ENCODE measurements at regions not wholly inside any gene's neighbourhood (a gene's known extent, or its start where the extent isn't known, plus 50 kb on each side); places are given as distances from the start of the nearest gene placed in this dataset.

DNA sequence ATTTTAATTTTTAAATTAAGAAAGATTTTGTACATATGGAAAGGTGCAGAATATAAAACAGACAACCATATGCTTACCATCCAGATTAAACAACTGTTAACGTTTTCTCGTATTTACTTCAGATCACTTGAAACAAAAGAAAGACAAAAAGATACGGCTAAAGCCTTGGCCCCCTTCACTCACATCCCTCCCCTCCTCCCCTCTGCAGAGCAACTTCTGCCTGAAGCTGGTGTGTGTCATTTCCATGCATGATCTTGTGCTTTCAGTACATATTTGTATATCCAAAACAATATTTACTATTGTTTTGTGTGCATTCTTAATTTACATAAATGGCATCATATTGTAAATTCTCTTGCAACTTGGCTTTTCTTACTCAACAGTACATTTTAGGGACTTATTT lies 68.5 kb upstream of the ANKRD1 start:
- DNase-seq (ENCODE audit: low read depth): no peak
- TF ChIP-seq, protein P1, sequence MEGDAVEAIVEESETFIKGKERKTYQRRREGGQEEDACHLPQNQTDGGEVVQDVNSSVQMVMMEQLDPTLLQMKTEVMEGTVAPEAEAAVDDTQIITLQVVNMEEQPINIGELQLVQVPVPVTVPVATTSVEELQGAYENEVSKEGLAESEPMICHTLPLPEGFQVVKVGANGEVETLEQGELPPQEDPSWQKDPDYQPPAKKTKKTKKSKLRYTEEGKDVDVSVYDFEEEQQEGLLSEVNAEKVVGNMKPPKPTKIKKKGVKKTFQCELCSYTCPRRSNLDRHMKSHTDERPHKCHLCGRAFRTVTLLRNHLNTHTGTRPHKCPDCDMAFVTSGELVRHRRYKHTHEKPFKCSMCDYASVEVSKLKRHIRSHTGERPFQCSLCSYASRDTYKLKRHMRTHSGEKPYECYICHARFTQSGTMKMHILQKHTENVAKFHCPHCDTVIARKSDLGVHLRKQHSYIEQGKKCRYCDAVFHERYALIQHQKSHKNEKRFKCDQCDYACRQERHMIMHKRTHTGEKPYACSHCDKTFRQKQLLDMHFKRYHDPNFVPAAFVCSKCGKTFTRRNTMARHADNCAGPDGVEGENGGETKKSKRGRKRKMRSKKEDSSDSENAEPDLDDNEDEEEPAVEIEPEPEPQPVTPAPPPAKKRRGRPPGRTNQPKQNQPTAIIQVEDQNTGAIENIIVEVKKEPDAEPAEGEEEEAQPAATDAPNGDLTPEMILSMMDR (IDR thresholded peaks at IDR 0.05; ENCODE audit: low read depth, low read length, missing control alignments): no peak
- H3K4me3 ChIP-seq (ENCODE audit: low read depth, low read length): no peak overlapping the region
- in situ Hi-C loops (cut with HindIII; ENCODE audit: low sequenced_read_pairs): no loop called here

DNA sequence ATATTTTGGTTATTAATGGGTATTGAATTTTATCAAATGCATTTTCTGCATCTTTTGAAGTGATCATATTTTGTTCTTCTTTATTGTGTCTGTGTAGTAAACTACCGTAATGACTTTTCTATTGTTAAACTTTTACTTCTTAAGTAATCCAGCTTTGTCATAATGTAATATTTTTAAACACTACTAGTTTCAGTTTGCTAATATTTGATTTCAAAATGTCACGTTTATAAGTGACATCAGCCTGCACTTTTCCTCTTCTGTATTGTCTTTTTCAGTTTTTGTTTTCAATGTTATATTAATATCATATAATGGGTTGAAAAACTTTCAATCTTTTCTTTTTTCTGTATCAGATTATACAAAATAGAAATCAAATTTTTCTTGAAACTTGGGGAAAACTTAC lies 71.6 kb upstream of the ANKRD1 start:
- TF ChIP-seq, protein P1 (IDR thresholded peaks at IDR 0.05; ENCODE audit: low read depth, low read length, missing control alignments): no peak
- in situ Hi-C loops (cut with HindIII; ENCODE audit: low sequenced_read_pairs): no loop called here
- no peak for DNase-seq (ENCODE audit: low read depth)
- no peak overlapping the region for H3K4me3 ChIP-seq (ENCODE audit: low read depth, low read length)

DNA sequence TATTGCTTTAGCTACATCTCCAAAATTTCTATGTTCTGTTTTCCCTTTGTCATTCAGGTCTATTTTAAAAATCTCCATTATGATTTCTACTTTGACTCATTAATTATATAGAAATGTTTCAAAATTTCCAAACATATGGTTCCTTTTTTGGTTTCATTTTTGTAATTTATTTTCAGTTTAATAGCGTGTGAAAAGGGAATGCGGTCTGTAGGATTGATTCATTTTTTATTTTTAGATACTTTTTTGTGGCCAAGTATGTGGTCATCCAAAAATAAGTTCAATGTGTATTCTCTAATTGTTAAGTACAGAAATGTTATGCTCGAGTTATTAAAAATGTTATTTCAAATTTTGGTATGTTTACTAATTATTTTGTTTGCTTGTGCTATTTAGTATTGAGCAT lies 72.5 kb upstream of the ANKRD1 start:
- no peak overlapping the region for H3K4me3 ChIP-seq (ENCODE audit: low read depth, low read length)
- DNase-seq (ENCODE audit: low read depth): no peak
- in situ Hi-C loops (cut with HindIII; ENCODE audit: low sequenced_read_pairs): no loop called here
- TF ChIP-seq, protein P1 (IDR thresholded peaks at IDR 0.05; ENCODE audit: low read depth, low read length, missing control alignments): no peak

DNA sequence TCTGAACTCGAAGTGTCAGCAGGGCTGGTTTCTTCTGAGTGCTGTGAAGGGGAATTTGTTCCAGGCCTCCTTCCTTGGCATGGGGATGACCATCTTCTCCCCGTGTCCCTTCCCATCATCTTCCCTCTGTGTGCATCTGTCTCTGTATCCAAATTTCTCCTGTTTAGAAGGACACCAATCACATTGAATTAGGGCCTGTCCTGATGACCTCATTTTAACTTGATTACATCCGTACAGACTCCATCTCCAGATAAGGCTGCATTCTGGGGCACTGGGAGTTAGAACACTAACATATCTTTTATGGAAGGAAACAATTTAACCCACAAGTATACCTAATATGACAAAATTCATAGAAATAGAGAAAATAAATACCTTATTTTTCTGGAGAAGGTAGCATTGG lies 76.8 kb upstream of the ANKRD1 start:
- in situ Hi-C loops (cut with HindIII; ENCODE audit: low sequenced_read_pairs): no loop called here
- no peak for DNase-seq (ENCODE audit: low read depth)
- TF ChIP-seq, protein P1 (IDR thresholded peaks at IDR 0.05; ENCODE audit: low read depth, low read length, missing control alignments): no peak

DNA sequence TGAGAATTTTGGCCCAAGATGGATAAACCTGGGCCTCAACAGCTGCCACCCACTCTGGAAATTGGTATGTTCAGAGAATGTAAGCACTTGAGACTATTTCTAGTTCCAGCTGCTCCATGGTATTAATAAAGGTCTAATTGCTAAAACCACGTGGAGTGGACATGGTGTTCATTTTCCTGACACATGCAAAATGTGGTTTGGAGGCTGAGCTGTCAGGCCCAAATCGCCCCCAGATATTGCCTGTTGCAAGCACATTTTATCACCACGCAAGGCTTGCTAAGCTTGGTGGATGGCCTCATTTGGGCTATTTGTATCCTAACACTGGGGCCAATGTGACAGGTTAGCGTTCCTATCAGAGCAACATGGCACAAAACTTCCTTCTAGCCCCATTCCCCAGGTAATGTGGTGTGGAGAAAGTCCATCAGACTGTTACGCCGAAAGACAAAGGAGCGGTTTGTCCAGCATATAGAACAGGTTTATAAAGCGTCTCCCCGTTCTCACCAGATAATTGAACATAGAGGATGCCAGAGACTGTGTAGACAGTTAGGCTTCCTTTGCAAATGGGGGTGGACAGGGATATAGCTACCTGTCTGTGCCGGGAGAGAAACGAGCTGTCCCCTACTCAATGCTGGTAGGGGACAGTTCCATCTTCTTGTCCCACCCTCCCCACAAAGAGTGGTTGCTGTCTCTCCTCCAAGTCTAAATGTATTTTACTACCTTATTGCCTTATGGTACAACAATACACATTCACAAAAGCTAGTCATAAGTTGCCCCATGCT lies 78.0 kb upstream of the ANKRD1 start:
- in situ Hi-C loops (cut with HindIII; ENCODE audit: low sequenced_read_pairs): no loop called here
- no peak overlapping the region for H3K4me3 ChIP-seq (ENCODE audit: low read depth, low read length)
- DNase-seq (ENCODE audit: low read depth): no peak
- TF ChIP-seq, protein P1 (IDR thresholded peaks at IDR 0.05; ENCODE audit: low read depth, low read length, missing control alignments): no peak

More for the DNA sequence above, 76.8 kb upstream of the ANKRD1 start:
- H3K4me3 ChIP-seq (ENCODE audit: low read depth, low read length): no peak overlapping the region

DNA sequence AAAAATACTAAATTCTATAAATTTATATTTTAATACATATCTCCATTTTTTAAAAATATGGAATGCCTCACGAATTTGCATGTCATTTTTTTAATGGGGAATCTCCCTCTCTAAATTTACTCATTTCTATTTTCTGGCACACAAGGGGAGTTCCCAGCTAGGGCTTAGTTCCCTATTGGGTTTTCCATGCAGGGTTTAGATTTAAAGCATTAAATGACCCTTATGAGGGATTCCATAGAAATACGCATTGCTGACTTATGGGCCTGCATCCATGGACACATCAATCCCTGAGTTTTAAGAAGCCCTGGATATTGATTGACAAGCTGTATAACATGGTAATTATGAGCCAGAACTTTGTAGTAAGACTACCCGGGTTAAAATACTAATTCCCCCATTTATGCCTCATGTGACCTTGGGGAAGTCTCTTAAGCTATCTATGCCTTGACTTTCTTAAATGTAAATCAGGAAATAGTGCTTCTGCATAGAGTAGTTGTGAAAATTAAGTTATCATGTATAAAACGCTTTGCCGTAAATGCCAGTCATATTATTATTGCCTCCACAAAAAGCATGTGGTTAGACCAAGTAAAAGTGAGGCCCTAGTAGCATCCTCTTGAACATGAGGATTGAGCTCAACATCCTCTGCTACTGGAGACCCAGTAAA lies 78.8 kb upstream of the ANKRD1 start:
- TF ChIP-seq, protein P1 (IDR thresholded peaks at IDR 0.05; ENCODE audit: low read depth, low read length, missing control alignments): no peak

More for the DNA sequence above, 78.8 kb upstream of the ANKRD1 start:
- no peak overlapping the region for H3K4me3 ChIP-seq (ENCODE audit: low read depth, low read length)
- in situ Hi-C loops (cut with HindIII; ENCODE audit: low sequenced_read_pairs): no loop called here
- no peak for DNase-seq (ENCODE audit: low read depth)

All from astrocyte of the cerebellum (primary cell).